H9 (cell line): ENCODE measurements at regions not wholly inside any gene's neighbourhood (a gene's known extent, or its start where the extent isn't known, plus 50 kb on each side); places are given as distances from the start of the nearest gene placed in this dataset.
A peak's percentile ranks its signal among the peaks of the same experiment; 100 is the strongest.

Experiments
- DNase-seq: peaks from one replicate; pipeline ENCODE4 v3.0.0-alpha.2; 2017
- H2AFZ ChIP-seq: one replicate; pipeline ENCODE4 v1.6.1; 2013; ENCODE audit warnings: mild to moderate bottlenecking, low read length, control low read depth, moderate library complexity
- H2AK5ac ChIP-seq: 2 replicates; pipeline ENCODE4 v1.6.1; 2013; ENCODE audit warnings: low read length, control low read depth, mixed read lengths; ENCODE audit not compliant: insufficient read length
- H2BK120ac ChIP-seq: one replicate; pipeline ENCODE4 v1.6.1; 2013; ENCODE audit warnings: low read depth, mild to moderate bottlenecking, low read length, control low read depth, inconsistent platforms; ENCODE audit not compliant: poor library complexity, severe bottlenecking
- H2BK12ac ChIP-seq: 2 replicates; pipeline ENCODE4 v1.6.1; 2013; ENCODE audit warnings: low read length, control low read depth, mixed read lengths, low read depth; ENCODE audit not compliant: insufficient read length
- H2BK15ac ChIP-seq: 2 replicates; pipeline ENCODE4 v1.6.1; 2013; ENCODE audit warnings: low read depth, low read length, control low read depth
- H2BK20ac ChIP-seq: one replicate; pipeline ENCODE4 v1.6.1; 2013; ENCODE audit warnings: low read depth, mild to moderate bottlenecking, low read length, control low read depth, inconsistent platforms; ENCODE audit not compliant: poor library complexity, severe bottlenecking
- H2BK5ac ChIP-seq: 2 replicates; pipeline ENCODE4 v1.6.1; 2013; ENCODE audit warnings: low read length, control low read depth, mixed read lengths; ENCODE audit not compliant: insufficient read length
- H3K14ac ChIP-seq: 2 replicates; pipeline ENCODE4 v1.6.1; 2013; ENCODE audit warnings: low read length, control low read depth; ENCODE audit not compliant: insufficient read depth
- H3K18ac ChIP-seq: 2 replicates; pipeline ENCODE4 v1.6.1; 2013; ENCODE audit warnings: low read depth, mild to moderate bottlenecking, mixed read lengths, low read length, control low read depth; ENCODE audit not compliant: insufficient read length
- H3K23ac ChIP-seq: 2 replicates; pipeline ENCODE4 v1.6.1; 2013; ENCODE audit warnings: low read length, control low read depth, mixed read lengths, low read depth; ENCODE audit not compliant: insufficient read length
- H3K23me2 ChIP-seq: 2 replicates; pipeline ENCODE4 v1.6.1; 2013; ENCODE audit warnings: low read depth, mild to moderate bottlenecking, mixed read lengths, low read length, control low read depth; ENCODE audit not compliant: insufficient read length, poor library complexity, severe bottlenecking
- H3K27ac ChIP-seq: 2 replicates; pipeline ENCODE4 v1.5.1; 2013; ENCODE audit warnings: low read length, control low read depth, mixed read lengths, low read depth; ENCODE audit not compliant: insufficient read length
- H3K27me3 ChIP-seq: 2 replicates; pipeline ENCODE4 v1.6.1; 2013; ENCODE audit warnings: low read length, control low read depth, inconsistent platforms; ENCODE audit not compliant: insufficient read depth
- H3K4ac ChIP-seq: 2 replicates; pipeline ENCODE4 v1.6.1; 2013; ENCODE audit warnings: low read depth, mild to moderate bottlenecking, control low read depth, inconsistent platforms, low read length, moderate library complexity
- H3K4me1 ChIP-seq: 2 replicates; pipeline ENCODE4 v1.6.1; 2013; ENCODE audit warnings: low read length, control low read depth, inconsistent platforms; ENCODE audit not compliant: insufficient read depth
- H3K4me2 ChIP-seq: 2 replicates; pipeline ENCODE4 v1.6.1; 2013; ENCODE audit warnings: low read length, control low read depth, mixed read lengths; ENCODE audit not compliant: insufficient read length, insufficient read depth
- H3K56ac ChIP-seq: 2 replicates; pipeline ENCODE4 v1.6.1; 2013; ENCODE audit warnings: low read depth, mild to moderate bottlenecking, mixed read lengths, low read length, control low read depth; ENCODE audit not compliant: insufficient read length
- H3K79me1 ChIP-seq: 2 replicates; pipeline ENCODE4 v1.6.1; 2013; ENCODE audit warnings: low read depth, mild to moderate bottlenecking, moderate library complexity, low read length, control low read depth, inconsistent platforms; ENCODE audit not compliant: insufficient read depth, poor library complexity, severe bottlenecking
- H3K79me2 ChIP-seq: 2 replicates; pipeline ENCODE4 v1.6.1; 2013; ENCODE audit warnings: low read length, control low read depth, inconsistent platforms; ENCODE audit not compliant: insufficient read depth
- H3K9ac ChIP-seq: 2 replicates; pipeline ENCODE4 v1.6.1; 2013; ENCODE audit warnings: low read length, control low read depth, mixed read lengths; ENCODE audit not compliant: insufficient read length; ENCODE audit errors: extremely low read depth
- H3K9me3 ChIP-seq: one replicate; pipeline ENCODE4 v1.6.1; 2013; ENCODE audit warnings: low read depth, low read length, inconsistent platforms; ENCODE audit not compliant: control insufficient read depth
- H3T11ph ChIP-seq: one replicate; pipeline ENCODE4 v1.6.1; 2013; ENCODE audit warnings: mild to moderate bottlenecking, low read length, control low read depth, inconsistent platforms
- H4K20me1 ChIP-seq: one replicate; pipeline ENCODE4 v1.6.1; 2013; ENCODE audit not compliant: control insufficient read depth, insufficient read length, insufficient read depth
- H4K5ac ChIP-seq: 2 replicates; pipeline ENCODE4 v1.6.1; 2013; ENCODE audit warnings: low read depth, mild to moderate bottlenecking, mixed read lengths, low read length, control low read depth; ENCODE audit not compliant: insufficient read length
- H4K8ac ChIP-seq: replicated peaks from 2 replicates; pipeline ENCODE4 v1.6.1; 2013; ENCODE audit warnings: low read length, control low read depth, mixed read lengths, low read depth; ENCODE audit not compliant: insufficient read length
- H4K91ac ChIP-seq: 2 replicates; pipeline ENCODE4 v1.6.1; 2013; ENCODE audit warnings: low read depth, mild to moderate bottlenecking, moderate library complexity, mixed read lengths, low read length, control low read depth; ENCODE audit not compliant: insufficient read length
- H3K27ac Mint-ChIP-seq, 3 experiments: 2 replicates in 2 of 3; 3 replicates in 1 of 3; pipeline ENCODE4 v1.8.0; 2020 to 2021; ENCODE audit warnings: mixed read lengths in 3 of 3, mild to moderate bottlenecking in 1 of 3, moderate library complexity in 1 of 3
- H3K27me3 Mint-ChIP-seq: 2 replicates; pipeline ENCODE4 v1.8.0; 2021; ENCODE audit warnings: low read depth, mild to moderate bottlenecking, moderate library complexity, mixed read lengths
- H3K36me3 Mint-ChIP-seq, 3 experiments: 2 replicates in 2 of 3; 3 replicates in 1 of 3; pipeline ENCODE4 v1.8.0; 2020 to 2021; ENCODE audit warnings: low read depth in 3 of 3, mixed read lengths in 3 of 3; ENCODE audit not compliant: insufficient read depth in 1 of 3
- H3K4me1 Mint-ChIP-seq, 2 experiments: 2 replicates each; pipeline ENCODE4 v1.8.0; 2020; ENCODE audit warnings: mixed read lengths in 2 of 2
- H3K4me3 Mint-ChIP-seq, 2 experiments: 2 replicates in 1 of 2; 3 replicates in 1 of 2; pipeline ENCODE4 v1.8.0; 2020 to 2021; ENCODE audit warnings: mild to moderate bottlenecking in 2 of 2, mixed read lengths in 2 of 2, moderate library complexity in 1 of 2
- H3K9me3 Mint-ChIP-seq, 2 experiments: 2 replicates in 1 of 2; 3 replicates in 1 of 2; pipeline ENCODE4 v1.8.0; 2020; ENCODE audit warnings: mild to moderate bottlenecking in 2 of 2, mixed read lengths in 2 of 2, moderate library complexity in 1 of 2
- WGBS: extraction: QIAGEN DNeasy Blood & Tissue Kit; methylation state at CpG from one replicate; pipeline ENCODE4 v1.1.7; 2013; ENCODE audit warnings: missing lambda C conversion rate, low lambda C conversion rate, mixed read lengths; ENCODE audit not compliant: insufficient read length; ENCODE audit errors: extremely low coverage; 5-methylcytosine and 5-hydroxymethylcytosine counted together
- TF ChIP-seq, protein P1 (sequence below): fragments of 200-600 bp; sonication (generic); conservative IDR thresholded peaks from 3 replicates; pipeline ENCODE4 v1.8.0; 2021; ENCODE audit warnings: antibody characterized with exemption, mild to moderate bottlenecking

DNA sequence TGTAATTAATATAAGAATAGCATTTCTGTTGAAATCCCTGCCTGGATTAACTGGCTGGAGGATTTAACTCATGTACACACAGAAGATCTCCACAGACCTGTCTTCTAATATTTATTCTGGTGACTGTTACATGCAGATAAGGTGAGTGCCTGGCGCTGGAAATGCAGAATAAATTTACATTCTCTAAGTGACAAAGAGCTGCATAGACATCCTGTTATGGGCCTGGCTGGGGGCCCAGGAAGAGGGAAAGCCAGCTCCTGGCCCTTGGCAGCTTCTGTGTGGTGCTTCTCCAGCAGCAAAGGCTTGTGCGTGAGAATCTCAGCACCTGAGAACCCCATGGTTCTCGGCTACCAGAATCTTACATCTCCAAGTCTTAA lies 446.6 kb downstream of the PTPRU start:
- Histone ChIP-seq H2BK5ac (no peak overlapping the region), H3K4me2 (no peak overlapping the region), H4K91ac (no peak overlapping the region), H3K9ac (no peak overlapping the region), H3K18ac (no peak overlapping the region), H3K27ac (no peak overlapping the region), H3K23me2 (no peaks in the 10 kb centered on the region), H3K4ac (no peak overlapping the region), H3K9me3 (no peaks in the 10 kb centered on the region), H3K79me1 (no peaks in the 10 kb centered on the region), H4K5ac (no peak overlapping the region), H2AFZ (no peak overlapping the region), H2BK120ac (no peak overlapping the region), H3K23ac (no peak overlapping the region), H3K56ac (no peak overlapping the region), H2BK20ac (no peak overlapping the region), H3T11ph (no peak overlapping the region), H2BK12ac (no peak overlapping the region), H2BK15ac (no peak overlapping the region), H4K8ac (no peak overlapping the region), H3K27me3 (no peaks in the 10 kb centered on the region), H2AK5ac (no peak overlapping the region), H3K79me2 (no peaks in the 10 kb centered on the region), H4K20me1 (no peaks in the 10 kb centered on the region), H3K4me1 (no peaks in the 10 kb centered on the region), H3K14ac (no peak overlapping the region)
- H3K4me3 Mint-ChIP-seq = no peak overlapping the region
- peak; percentile 22 for DNase-seq
- TF ChIP-seq, protein P1, sequence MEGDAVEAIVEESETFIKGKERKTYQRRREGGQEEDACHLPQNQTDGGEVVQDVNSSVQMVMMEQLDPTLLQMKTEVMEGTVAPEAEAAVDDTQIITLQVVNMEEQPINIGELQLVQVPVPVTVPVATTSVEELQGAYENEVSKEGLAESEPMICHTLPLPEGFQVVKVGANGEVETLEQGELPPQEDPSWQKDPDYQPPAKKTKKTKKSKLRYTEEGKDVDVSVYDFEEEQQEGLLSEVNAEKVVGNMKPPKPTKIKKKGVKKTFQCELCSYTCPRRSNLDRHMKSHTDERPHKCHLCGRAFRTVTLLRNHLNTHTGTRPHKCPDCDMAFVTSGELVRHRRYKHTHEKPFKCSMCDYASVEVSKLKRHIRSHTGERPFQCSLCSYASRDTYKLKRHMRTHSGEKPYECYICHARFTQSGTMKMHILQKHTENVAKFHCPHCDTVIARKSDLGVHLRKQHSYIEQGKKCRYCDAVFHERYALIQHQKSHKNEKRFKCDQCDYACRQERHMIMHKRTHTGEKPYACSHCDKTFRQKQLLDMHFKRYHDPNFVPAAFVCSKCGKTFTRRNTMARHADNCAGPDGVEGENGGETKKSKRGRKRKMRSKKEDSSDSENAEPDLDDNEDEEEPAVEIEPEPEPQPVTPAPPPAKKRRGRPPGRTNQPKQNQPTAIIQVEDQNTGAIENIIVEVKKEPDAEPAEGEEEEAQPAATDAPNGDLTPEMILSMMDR = no peak
- no peak overlapping the region; a peak in 1 of 7 replicates for H3K27ac Mint-ChIP-seq
- peaks cover 0 to 3% of the 10 kb centered on the region in 2 experiments; a peak in 3 of 5 replicates for H3K9me3 Mint-ChIP-seq
- peaks cover 21 to 44% of the 10 kb centered on the region in 2 experiments for H3K4me1 Mint-ChIP-seq
- no peaks in the 10 kb centered on the region; the same call in none of the 2 replicates for H3K27me3 Mint-ChIP-seq
- H3K36me3 Mint-ChIP-seq = no peaks in the 10 kb centered on the region; a peak in 1 of 7 replicates
- WGBS = no CpG with 5 or more reads among the region's 3 CpGs
